RKO (cell line): ENCODE measurements at regions not wholly inside any gene's neighbourhood (a gene's known extent, or its start where the extent isn't known, plus 50 kb on each side); places are given as distances from the start of the nearest gene placed in this dataset.
A peak's percentile ranks its signal among the peaks of the same experiment; 100 is the strongest.

ENCODE experiments used
- DNase-seq: peaks from one replicate; pipeline ENCODE4 v3.0.0-alpha.2; 2016; ENCODE audit warnings: low spot score

GRCh38 chr3:59444676-59445075 lies 394.9 kb upstream of the CFAP20DC start:
- no peak for DNase-seq

DNA sequence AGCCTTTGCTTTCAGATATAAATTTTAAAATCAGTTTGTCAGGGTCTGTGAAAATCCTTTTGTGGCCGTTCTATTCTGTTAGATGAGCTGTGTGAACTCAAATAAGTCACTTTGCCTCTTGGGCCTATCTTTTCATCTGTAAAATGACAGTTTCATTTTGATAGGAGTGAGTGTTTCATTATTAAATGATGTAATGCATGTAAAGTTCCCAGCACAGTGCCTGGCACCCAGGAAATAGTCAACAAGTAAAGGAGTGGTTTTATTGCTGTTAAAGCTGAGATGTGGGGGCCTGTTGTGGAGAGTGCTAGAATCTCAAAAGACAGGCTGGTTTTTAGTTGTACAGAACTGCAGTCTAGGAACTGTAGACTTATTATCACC lies 394.5 kb upstream of the CFAP20DC start:
- no peak for DNase-seq

- no peak for DNase-seq
Observed at GRCh38 chr3:59443618-59444293, 393.9 kb upstream of the CFAP20DC start.

- no peak for DNase-seq
Observed at GRCh38 chr3:59442046-59442445, 392.2 kb upstream of the CFAP20DC start.

- no peak for DNase-seq
Observed at GRCh38 chr3:59440285-59441028, 390.6 kb upstream of the CFAP20DC start.

GRCh38 chr3:59438492-59438891 lies 388.7 kb upstream of the CFAP20DC start:
- no peak for DNase-seq

- no peak for DNase-seq
Observed at GRCh38 chr3:59436164-59436958, 386.5 kb upstream of the CFAP20DC start.

- no peak for DNase-seq
Observed at GRCh38 chr3:59433546-59433945, 383.7 kb upstream of the CFAP20DC start.

- no peak for DNase-seq
Observed at GRCh38 chr3:59432665-59433064, 382.8 kb upstream of the CFAP20DC start.

GRCh38 chr3:59430341-59430740 lies 380.5 kb upstream of the CFAP20DC start:
- no peak for DNase-seq

- DNase-seq, result no peak
Observed at GRCh38 chr3:59429198-59429597, 379.4 kb upstream of the CFAP20DC start.

- no peak for DNase-seq
Observed at GRCh38 chr3:59426821-59427565, 377.2 kb upstream of the CFAP20DC start.

DNA sequence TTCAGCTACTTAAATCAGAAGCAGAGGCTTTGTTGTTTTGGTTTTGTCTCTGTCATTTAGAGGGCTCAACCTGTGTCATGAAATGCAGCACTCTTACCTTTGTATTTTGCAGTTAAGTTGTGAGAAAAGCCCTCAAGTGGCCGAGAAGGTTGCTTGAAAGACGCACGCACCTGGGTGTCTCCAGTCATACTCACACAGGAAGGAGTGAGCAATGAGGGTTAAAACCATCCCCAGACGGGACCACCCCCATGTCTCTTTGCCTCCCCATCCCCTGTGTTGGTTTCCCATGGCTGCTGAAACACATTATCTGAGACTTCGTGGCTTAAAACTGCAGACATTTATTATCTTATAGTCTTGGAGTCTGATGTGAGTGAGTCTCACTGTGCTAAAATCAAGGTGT lies 376.1 kb upstream of the CFAP20DC start:
- no peak for DNase-seq

DNA sequence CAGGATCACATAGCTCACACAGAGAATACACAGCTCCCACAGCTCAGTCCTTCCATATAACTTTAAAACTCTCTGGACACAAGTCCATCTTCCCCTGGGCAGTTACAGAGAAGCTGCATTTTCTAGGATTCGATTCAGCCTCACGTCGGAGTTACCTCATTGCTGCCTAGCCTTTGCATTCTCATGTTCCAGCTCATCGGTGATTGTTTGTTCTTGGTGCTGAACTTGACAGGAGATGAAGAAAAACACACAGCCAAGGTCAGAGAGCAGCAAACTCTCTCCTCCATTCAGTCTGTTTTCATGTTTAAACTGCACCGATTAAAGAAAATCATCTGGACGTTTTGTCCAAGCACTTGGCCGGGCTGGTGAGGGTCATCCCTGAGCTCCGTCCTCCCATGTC lies 375.5 kb upstream of the CFAP20DC start:
- DNase-seq, result no peak

- DNase-seq, result no peak
Observed at GRCh38 chr3:59424268-59425010, 374.6 kb upstream of the CFAP20DC start.

- no peak for DNase-seq
Observed at GRCh38 chr3:59423707-59424106, 373.9 kb upstream of the CFAP20DC start.

GRCh38 chr3:59422312-59422711 lies 372.5 kb upstream of the CFAP20DC start:
- peak; percentile 19 for DNase-seq

DNA sequence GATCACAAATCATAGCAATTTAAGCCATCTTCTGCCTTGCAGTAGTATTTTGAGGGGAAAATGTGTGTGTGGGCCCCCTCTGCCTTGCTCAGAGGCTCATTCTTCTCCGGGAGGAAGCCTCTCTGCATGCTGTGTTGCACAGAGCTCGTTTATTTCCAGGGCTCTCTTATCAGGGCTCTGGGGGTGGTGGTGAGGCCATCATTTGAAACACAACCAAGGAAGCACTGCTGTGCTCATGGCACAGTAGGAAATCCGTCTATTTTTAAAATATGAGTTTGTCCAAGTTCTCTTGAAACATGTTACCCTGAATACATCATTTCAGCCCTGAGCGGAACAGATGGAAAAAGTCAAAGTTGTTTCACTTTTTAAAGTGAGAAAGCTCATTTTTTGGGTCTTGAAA lies 369.0 kb upstream of the CFAP20DC start:
- no peak for DNase-seq

DNA sequence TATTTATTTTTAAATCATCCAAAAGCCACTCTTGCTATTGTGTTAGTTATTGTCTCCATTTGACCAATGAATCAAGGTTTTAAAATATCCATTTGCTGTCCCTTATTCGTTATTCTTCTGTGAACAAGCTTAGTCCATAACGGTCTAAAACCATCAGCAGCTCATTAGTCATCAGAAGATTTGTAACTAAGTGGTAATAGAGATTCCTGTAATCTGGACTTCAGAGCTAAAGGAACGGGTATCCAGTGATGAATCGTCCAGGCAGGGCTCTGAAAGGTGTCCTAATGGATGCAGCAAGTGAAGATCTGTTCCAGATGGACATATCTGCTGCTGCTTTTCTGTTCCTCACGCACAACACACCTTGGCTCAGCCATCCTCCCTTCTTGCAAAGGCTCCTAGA lies 362.7 kb upstream of the CFAP20DC start:
- no peak for DNase-seq

DNA sequence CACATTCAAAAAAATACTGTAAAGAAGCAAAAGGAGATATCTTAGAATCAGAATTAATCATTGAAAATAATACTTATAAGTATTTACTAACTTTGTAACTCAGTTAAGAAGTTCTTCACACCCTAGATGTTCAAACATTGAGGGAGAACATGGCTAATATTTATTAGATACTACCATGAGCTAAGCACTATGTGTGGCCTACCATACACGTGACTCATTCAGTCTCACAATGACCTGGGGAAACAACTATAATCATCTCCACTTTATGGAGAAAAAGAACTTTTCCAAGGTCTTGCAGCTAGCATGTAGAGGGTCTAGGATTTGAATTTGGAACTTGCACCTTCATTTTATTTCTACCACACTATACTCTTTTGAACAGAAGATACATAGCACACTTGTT lies 361.9 kb upstream of the CFAP20DC start:
- no peak for DNase-seq

DNA sequence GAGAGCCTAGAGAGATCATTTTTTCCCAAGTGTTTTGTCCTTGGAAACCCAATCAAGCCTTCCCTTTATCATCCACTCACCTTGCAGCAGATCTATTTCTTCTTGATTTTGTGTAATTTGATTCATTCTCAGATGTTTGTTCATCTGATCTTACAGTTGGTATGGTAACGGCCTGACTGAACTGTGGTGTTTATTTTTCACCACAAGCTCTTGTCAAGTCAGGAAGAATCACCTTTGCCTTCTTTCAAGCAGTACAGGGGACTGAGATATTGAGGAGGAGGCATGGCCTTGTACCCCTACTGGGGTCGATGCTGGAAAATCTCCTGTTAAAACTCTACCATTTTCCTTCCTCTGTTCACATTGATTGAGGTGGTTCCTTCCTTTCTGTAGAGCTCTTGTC lies 361.4 kb upstream of the CFAP20DC start:
- no peak for DNase-seq
